Mesodermal cell (in vitro differentiated cells): ENCODE measurements at regions not wholly inside any gene's neighbourhood (a gene's known extent, or its start where the extent isn't known, plus 50 kb on each side); places are given as distances from the start of the nearest gene placed in this dataset.
A peak's percentile ranks its signal among the peaks of the same experiment; 100 is the strongest.

Source experiments
- H3K27ac ChIP-seq: 2 replicates; pipeline ENCODE4 v1.7.0; 2013; ENCODE audit warnings: mild to moderate bottlenecking, low read depth, low read length, moderate library complexity; ENCODE audit not compliant: severe bottlenecking
- H3K36me3 ChIP-seq: 2 replicates; pipeline ENCODE4 v1.7.1; 2013; ENCODE audit warnings: mild to moderate bottlenecking, low read length, moderate library complexity; ENCODE audit not compliant: control insufficient read depth, insufficient read depth
- H3K4me1 ChIP-seq: one replicate; pipeline ENCODE4 v1.7.1; 2013; ENCODE audit warnings: mild to moderate bottlenecking, low read length; ENCODE audit not compliant: insufficient read depth, control insufficient read depth, poor library complexity, severe bottlenecking
- H3K4me3 ChIP-seq: 2 replicates; pipeline ENCODE4 v1.7.0; 2013; ENCODE audit warnings: low read length, control low read depth, mild to moderate bottlenecking; ENCODE audit not compliant: insufficient read depth, poor library complexity, severe bottlenecking; ENCODE audit errors: extremely low read depth
- H3K9me3 ChIP-seq: 2 replicates; pipeline ENCODE4 v1.7.1; 2013; ENCODE audit warnings: mild to moderate bottlenecking, low read length, moderate library complexity; ENCODE audit not compliant: control insufficient read depth
- WGBS, 2 experiments: methylation state at CpG; one replicate each; pipeline ENCODE4 v1.1.5; 2013; ENCODE audit warnings: missing lambda C conversion rate in 2 of 2; ENCODE audit not compliant: insufficient coverage in 2 of 2; 5-methylcytosine and 5-hydroxymethylcytosine counted together

DNA sequence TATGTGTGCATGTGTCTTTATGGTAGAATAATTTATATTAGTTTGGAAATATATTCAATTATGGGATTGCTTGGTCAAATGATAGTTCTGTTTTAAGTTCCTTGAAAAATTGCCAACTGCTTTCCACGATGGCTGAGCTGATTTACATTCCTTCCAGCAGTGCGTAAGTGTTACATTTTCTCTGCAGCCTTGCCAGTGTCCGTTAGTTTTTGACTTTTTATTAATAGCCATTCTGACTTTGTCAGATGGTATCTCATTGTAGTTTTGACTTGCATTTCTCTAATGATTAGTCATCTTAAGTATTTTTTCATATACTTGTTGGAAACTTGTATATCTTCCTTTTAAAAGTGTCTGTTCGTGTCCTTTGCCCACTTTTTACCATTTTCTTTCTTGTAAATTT lies 434.2 kb upstream of the POT1 start:
- Histone ChIP-seq H3K4me3 (no peak overlapping the region), H3K27ac (no peak overlapping the region), H3K9me3 (no peaks in the 10 kb centered on the region), H3K36me3 (no peaks in the 10 kb centered on the region), H3K4me1 (no peaks in the 10 kb centered on the region)
- WGBS, 2 experiments = 77 to 83% methylated on average over 1 to 2 of the region's 4 CpGs

DNA sequence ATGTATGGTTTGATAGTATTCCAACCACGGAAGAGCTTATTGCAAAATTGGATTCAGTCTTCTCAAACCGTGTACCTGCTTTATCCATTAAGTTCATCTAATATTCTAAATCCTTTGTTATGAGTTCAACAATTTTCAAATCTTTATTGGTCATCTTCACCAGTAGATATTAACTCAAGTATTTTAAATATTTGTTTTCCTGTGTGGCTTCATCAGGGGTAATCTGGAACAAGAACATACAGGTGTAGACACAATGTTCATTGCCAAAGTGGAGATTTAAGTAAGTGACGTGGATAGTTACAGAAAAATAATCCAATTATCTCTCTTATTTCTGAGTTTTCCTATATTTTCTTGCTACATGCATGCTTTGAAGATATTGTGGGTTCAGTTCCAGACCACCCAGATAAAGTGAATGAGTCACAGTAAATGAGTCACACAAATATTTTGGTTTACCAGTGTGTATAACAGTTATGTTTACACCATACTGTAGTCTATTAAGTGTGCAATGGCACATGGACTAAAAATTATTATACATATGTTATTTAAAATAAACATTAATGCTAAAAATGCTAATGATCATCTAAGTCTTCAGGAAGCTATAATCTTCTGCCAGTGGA lies 429.0 kb upstream of the POT1 start:
- H3K4me1 ChIP-seq = peaks cover 6% of the 10 kb centered on the region
- WGBS, 2 experiments = no CpG with 5 or more reads among the region's 3 CpGs
- no peaks in the 10 kb centered on the region for H3K36me3 ChIP-seq
- no peak overlapping the region for H3K4me3 ChIP-seq
- H3K27ac ChIP-seq = peak overlapping the region; percentile 38
- H3K9me3 ChIP-seq = no peaks in the 10 kb centered on the region

DNA sequence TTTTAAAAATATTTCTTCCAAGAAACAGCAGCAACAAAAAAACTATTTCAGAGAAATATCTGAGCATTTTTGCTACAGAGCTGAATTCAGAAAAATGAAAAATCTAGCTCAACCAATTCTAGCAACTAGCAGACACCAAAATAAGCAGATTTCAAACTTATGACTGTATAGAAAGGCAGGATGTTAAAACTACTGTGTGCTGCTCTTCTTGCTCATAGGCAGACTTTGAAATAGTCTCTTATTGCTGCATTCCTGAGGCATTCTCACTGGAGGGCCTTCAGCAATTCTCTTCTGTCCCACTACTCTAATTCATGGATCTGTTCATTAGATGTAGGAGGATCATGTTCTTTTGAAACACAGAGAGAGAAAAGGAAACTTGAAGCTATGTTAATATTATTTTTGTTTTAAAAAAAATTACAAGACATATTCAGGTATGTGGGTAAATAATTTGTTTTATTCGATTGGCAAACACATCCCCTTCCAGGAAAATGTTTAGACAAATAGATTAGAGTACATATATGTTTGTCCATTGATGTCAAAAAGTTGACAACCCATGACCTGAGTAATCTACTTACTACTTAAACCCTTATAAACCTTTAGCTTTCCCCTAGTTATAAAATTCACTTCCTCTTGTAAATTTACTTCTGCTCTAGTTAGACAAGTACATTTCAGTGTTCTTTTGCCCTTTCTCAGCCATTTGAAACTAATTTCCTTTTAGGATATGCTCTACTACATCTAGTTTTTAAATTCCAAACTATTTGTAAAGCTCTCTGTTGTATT lies 428.2 kb upstream of the POT1 start:
- no peaks in the 10 kb centered on the region for H3K9me3 ChIP-seq
- WGBS, 2 experiments = no CpG with 5 or more reads among the region's 1 CpG
- peak overlapping the region; percentile 38 for H3K27ac ChIP-seq

DNA sequence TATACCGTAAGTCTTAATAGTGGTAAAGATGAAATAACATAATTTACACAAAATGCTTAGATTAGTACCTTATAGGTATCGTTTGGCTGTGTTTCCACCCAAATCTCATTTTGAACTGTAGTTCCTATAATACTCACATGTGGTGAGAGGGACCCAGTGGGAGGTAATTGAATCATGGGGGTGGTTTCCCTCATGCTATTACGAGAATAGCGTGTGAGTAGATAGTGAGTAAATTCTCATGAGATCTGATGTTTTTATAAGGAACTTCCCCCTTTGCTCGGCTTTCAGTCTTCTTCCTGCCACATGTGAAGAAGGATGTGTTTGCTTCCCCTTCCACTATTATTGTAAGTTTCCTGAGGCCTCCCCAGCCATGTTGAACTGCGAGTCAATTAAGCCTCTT lies 426.3 kb upstream of the POT1 start:
- no CpG with 5 or more reads among the region's 6 CpGs for WGBS, 2 experiments
- H3K4me3 ChIP-seq = no peak overlapping the region
- no peak overlapping the region for H3K27ac ChIP-seq
- H3K36me3 ChIP-seq = no peaks in the 10 kb centered on the region
- H3K9me3 ChIP-seq = no peaks in the 10 kb centered on the region
- H3K4me1 ChIP-seq = peaks cover 6% of the 10 kb centered on the region

More for the DNA sequence above, 428.2 kb upstream of the POT1 start:
- peaks cover 6% of the 10 kb centered on the region for H3K4me1 ChIP-seq
- H3K4me3 ChIP-seq = no peak overlapping the region
- no peaks in the 10 kb centered on the region for H3K36me3 ChIP-seq

DNA sequence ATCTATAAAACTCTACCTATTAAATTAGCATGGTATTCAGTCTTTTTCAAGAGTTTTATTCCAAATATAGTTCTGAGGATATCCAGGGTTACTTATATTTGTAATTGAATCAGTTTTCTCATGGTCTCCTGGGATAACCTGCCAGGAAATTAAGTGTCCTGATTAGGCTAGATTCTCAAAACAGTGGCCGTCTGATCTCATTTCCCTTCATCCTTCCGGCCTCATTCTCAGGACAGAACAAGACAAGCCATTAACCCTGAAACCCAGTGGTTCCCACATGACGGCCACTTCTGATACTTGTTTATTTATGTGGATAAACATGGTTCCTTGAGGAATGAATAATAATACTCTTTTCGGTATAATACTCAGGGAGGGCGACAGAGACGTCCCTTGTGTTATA lies 417.6 kb upstream of the POT1 start:
- Histone ChIP-seq H3K4me1 (no peaks in the 10 kb centered on the region), H3K9me3 (no peaks in the 10 kb centered on the region), H3K4me3 (no peak overlapping the region), H3K36me3 (no peaks in the 10 kb centered on the region), H3K27ac (no peak overlapping the region)
- WGBS, 2 experiments = 91 to 100% methylated on average over 1 to 4 of the region's 6 CpGs

DNA sequence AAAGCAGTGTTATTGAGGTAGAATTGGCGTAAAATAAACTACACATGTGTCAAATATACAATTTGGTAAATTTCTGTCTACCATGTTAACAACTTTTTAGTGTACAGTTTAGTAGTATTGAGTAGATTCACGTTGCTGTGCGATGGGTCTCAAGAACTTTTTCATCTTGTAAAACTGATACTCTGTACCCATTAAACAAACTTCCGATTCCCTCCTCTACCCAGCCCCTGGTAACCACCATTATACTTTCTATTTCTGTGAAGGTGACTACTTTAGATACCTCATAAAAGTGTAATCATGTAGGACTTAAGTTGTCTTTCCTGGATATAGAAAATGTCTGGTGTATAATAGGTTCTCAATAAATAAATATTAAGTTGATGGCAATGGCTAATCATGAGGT lies 408.5 kb upstream of the POT1 start:
- H3K9me3 ChIP-seq = no peaks in the 10 kb centered on the region

DNA sequence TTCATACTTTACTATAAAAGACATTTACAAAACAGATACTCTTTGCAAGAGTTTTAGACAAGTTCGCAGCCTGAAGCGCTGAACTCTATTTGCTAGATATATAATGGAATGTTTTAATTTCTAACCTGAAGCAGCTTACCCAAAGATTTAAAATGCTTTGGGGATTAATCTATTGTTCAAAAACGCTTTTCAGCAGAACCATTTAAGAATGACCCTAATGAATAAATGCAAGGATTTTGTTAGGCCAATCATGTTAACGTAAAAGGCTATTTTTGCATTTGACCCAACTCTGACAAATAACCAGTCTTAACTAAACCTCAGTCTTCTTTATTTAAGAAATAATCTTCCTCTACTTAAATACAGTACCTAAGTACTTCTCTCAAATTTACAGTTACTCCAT lies 406.7 kb upstream of the POT1 start:
- Histone ChIP-seq H3K4me1 (no peaks in the 10 kb centered on the region), H3K4me3 (no peak overlapping the region), H3K27ac (no peak overlapping the region), H3K36me3 (no peaks in the 10 kb centered on the region), H3K9me3 (no peaks in the 10 kb centered on the region)
- WGBS, 2 experiments = 83 to 100% methylated on average over 1 to 2 of the region's 4 CpGs

More for the DNA sequence above, 408.5 kb upstream of the POT1 start:
- H3K27ac ChIP-seq = no peak overlapping the region
- no CpG with 5 or more reads among the region's 4 CpGs for WGBS, 2 experiments
- no peaks in the 10 kb centered on the region for H3K36me3 ChIP-seq
- H3K4me3 ChIP-seq = no peak overlapping the region
- H3K4me1 ChIP-seq = no peaks in the 10 kb centered on the region

DNA sequence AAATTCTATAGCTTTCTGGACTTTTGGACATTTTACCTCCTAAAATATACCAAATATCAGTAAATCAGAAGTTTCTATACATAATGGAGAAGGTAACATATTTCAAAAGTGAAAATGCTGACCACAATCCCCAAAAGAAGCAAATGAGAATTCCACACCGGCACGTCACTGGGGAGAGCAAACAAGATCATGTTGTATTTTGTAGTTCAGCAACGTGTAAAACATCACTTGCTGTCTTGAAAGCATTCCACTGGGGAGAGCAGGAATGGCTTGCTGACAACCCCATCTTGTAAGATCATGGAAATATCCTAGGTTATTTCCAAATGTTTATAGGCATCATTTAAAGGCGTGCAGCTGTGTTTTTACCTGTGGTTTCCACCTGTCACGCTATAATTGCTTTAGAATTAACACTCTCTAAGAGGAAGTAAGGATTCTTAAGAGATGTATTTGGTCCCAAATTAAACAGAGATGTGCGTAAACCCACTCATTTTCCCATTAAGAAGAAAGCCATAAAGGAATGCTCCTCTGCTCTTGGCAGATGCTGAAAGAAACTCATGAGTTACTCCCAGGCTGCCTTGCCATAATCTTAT lies 397.1 kb upstream of the POT1 start:
- H3K4me1 ChIP-seq = no peaks in the 10 kb centered on the region
- no peak overlapping the region for H3K4me3 ChIP-seq
- no peak overlapping the region for H3K27ac ChIP-seq
- 80 to 91% methylated on average over 1 to 4 of the region's 6 CpGs for WGBS, 2 experiments
- peaks cover 3% of the 10 kb centered on the region for H3K9me3 ChIP-seq
- no peaks in the 10 kb centered on the region for H3K36me3 ChIP-seq

DNA sequence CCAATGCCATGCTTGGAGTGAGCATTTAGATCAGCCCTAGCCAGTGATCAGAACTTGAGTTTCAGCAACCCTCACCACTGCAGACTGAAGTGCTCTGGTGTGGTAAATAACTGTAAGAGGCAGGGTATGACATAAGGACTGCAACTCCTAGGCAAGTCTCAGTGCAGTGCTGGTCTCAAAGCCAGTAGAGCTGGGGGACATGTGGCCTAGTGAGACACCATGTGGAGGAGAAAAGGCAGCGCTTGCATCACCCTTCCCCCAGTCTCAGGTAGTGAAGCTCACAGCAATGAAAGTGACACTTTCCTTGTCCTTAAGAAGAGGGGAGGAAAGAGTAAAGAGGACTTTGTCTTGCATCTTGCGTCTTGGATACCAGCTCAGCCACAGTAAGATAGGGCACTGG lies 386.8 kb upstream of the POT1 start:
- Histone ChIP-seq H3K4me1 (no peaks in the 10 kb centered on the region), H3K4me3 (no peak overlapping the region), H3K27ac (no peak overlapping the region), H3K9me3 (peaks cover 5% of the 10 kb centered on the region), H3K36me3 (no peaks in the 10 kb centered on the region)
- WGBS, 2 experiments = 50% methylated on average over 1 of the region's 2 CpGs; no CpG with 5 or more reads in 1 of the 2 experiments

DNA sequence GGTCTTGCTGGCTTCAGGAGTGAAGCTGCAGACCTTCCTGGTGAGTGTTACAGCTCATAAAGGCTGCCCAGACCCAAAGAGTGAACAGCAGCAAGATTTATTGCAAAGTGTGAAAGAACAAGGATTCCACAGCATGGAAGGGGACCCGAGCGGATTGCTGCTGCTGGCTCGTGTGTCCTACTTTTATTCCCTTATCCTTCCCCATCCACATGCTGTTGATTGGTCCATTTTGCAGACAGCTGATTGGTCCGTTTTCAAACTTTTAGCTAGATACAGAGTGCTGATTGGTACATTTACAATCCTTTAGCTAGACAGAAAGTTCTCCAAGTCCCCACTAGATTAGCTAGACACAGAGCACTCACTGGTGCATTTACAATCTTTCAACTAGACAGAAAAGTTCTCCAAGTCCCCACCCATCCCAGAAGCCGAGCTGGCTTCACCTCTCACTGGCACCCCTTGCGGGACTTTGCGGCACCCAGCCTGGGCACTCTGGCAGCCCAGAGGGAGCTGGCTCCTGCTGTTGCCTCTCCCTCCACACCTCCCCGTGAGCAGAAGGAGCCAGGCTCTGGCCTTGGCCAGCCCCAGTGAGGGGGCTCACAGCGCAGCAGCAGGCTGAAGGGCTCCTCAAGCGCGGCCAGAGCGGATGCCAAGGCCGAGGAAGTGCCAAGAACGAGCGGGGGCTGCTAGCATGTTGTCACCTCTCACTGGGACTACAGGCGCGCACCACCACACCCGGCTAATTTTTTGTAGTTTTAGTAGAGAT lies 369.6 kb upstream of the POT1 start:
- Histone ChIP-seq H3K4me1 (no peaks in the 10 kb centered on the region), H3K27ac (no peak overlapping the region), H3K4me3 (no peak overlapping the region), H3K9me3 (no peaks in the 10 kb centered on the region), H3K36me3 (no peaks in the 10 kb centered on the region)
- 87 to 90% methylated on average over 6 to 10 of the region's 18 CpGs for WGBS, 2 experiments
